Tibial nerve (tissue), 4 donors: ENCODE measurements at regions not wholly inside any gene's neighbourhood (a gene's known extent, or its start where the extent isn't known, plus 50 kb on each side); places are given as distances from the start of the nearest gene placed in this dataset.

ENCODE experiments used
- DNase-seq, 2 donors: peaks; one replicate each; pipeline ENCODE4 v3.0.0-alpha.2; 2019; ENCODE audit warnings: low spot score in 2 of 2
- H3K27ac ChIP-seq, 4 donors: fragments of 200-600 bp; sonication (generic) in 3 of 4; one replicate each; pipeline ENCODE4 v1.5.1; 2017 to 2019; ENCODE audit warnings: mild to moderate bottlenecking in 1 of 4
- H3K27me3 ChIP-seq, 2 donors: fragments of 200-600 bp; sonication (generic) in 1 of 2; one replicate each; pipeline versions ENCODE4 v1.5.1 to v1.6.0; 2017 to 2019
- H3K36me3 ChIP-seq, 3 donors: fragments of 200-600 bp; sonication (generic); one replicate each; pipeline ENCODE4 v1.5.1; 2018 to 2019
- H3K4me1 ChIP-seq, 4 donors: fragments of 200-600 bp; sonication (generic) in 3 of 4; one replicate each; pipeline ENCODE4 v1.5.1; 2017 to 2019
- H3K4me3 ChIP-seq, 4 donors: fragments of 200-600 bp; sonication (generic) in 3 of 4; one replicate each; pipeline ENCODE4 v1.5.1; 2017 to 2019; ENCODE audit warnings: mild to moderate bottlenecking in 1 of 4, moderate library complexity in 1 of 4
- H3K9me3 ChIP-seq, 4 donors: fragments of 200-600 bp; sonication (generic) in 3 of 4; one replicate each; pipeline ENCODE4 v1.5.1; 2017 to 2019
- CTCF ChIP-seq, 5 experiments: fragments of 200-600 bp in 3 of 5; fragments of 450-650 bp in 2 of 5; sonication (generic) in 3 of 5; IDR thresholded peaks; one replicate each; pipeline ENCODE4 v1.5.1; 2016 to 2019; ENCODE audit warnings: antibody characterized with exemption in 5 of 5, mild to moderate bottlenecking in 3 of 5, moderate library complexity in 2 of 5
- EP300 ChIP-seq, 2 donors: sonication (generic); formaldehyde crosslinking; IDR thresholded peaks; one replicate each; pipeline ENCODE4 v1.6.1; 2017; ENCODE audit warnings: antibody characterized with exemption in 2 of 2, mild to moderate bottlenecking in 1 of 2
- POLR2A ChIP-seq, 2 donors: fragments of 450-650 bp; IDR thresholded peaks; one replicate each; pipeline ENCODE4 v1.6.1; 2017; ENCODE audit warnings: antibody characterized with exemption in 2 of 2, mild to moderate bottlenecking in 2 of 2, moderate library complexity in 2 of 2
- WGBS, 2 donors: methylation state at CpG; one replicate each; pipeline ENCODE4 v1.1.5; 2018; 5-methylcytosine and 5-hydroxymethylcytosine counted together

GRCh38 chr15:96252148-96252547 lies 78.4 kb upstream of the NR2F2 start:
- no peak for DNase-seq
- 94 to 97% methylated on average over 5 of the region's 5 CpGs for WGBS, 2 donors
- TF ChIP-seq POLR2A (IDR thresholded peaks at IDR 0.05) (no peak), CTCF (IDR thresholded peaks at IDR 0.05) (no peak), EP300 (IDR thresholded peaks at IDR 0.05) (no peak)
- peaks cover 0 to 90% (median 0%) of the 10 kb centered on the region in 3 donors for H3K36me3 ChIP-seq
- no peaks in the 10 kb centered on the region for H3K27me3 ChIP-seq
- no peak overlapping the region for H3K4me3 ChIP-seq
- H3K27ac ChIP-seq: no peak overlapping the region
- no peaks in the 10 kb centered on the region for H3K9me3 ChIP-seq
- H3K4me1 ChIP-seq: no peaks in the 10 kb centered on the region

- TF ChIP-seq POLR2A (IDR thresholded peaks at IDR 0.05) (no peak), EP300 (IDR thresholded peaks at IDR 0.05) (no peak), CTCF (IDR thresholded peaks at IDR 0.05) (no peak)
- no peaks in the 10 kb centered on the region for H3K4me1 ChIP-seq
- H3K9me3 ChIP-seq: no peaks in the 10 kb centered on the region
- H3K27ac ChIP-seq: no peak overlapping the region
- H3K36me3 ChIP-seq: peaks cover 0 to 79% (median 0%) of the 10 kb centered on the region in 3 donors
- 59 to 63% methylated on average over 7 of the region's 7 CpGs for WGBS, 2 donors
- H3K27me3 ChIP-seq: no peaks in the 10 kb centered on the region
- DNase-seq: no peak
- no peak overlapping the region for H3K4me3 ChIP-seq
These were observed 77.3 kb upstream of the NR2F2 start for GRCh38 chr15:96253006-96253747.

- no peak for DNase-seq
- Histone ChIP-seq H3K4me3 (no peak overlapping the region), H3K36me3 (peaks cover 0 to 80% (median 0%) of the 10 kb centered on the region in 3 donors), H3K9me3 (no peaks in the 10 kb centered on the region), H3K4me1 (no peaks in the 10 kb centered on the region), H3K27me3 (no peaks in the 10 kb centered on the region), H3K27ac (no peak overlapping the region)
- 85 to 87% methylated on average over 6 of the region's 6 CpGs for WGBS, 2 donors
- no peak for TF ChIP-seq POLR2A (IDR thresholded peaks at IDR 0.05)
- no peak for TF ChIP-seq EP300 (IDR thresholded peaks at IDR 0.05)
- no peak for TF ChIP-seq CTCF (IDR thresholded peaks at IDR 0.05)
These were observed 76.3 kb upstream of the NR2F2 start for GRCh38 chr15:96254173-96254572.

GRCh38 chr15:96255599-96255998 lies 74.9 kb upstream of the NR2F2 start:
- Histone ChIP-seq H3K36me3 (peaks cover 0 to 68% (median 0%) of the 10 kb centered on the region in 3 donors), H3K27ac (no peak overlapping the region), H3K4me1 (no peaks in the 10 kb centered on the region), H3K27me3 (no peaks in the 10 kb centered on the region), H3K4me3 (no peak overlapping the region), H3K9me3 (no peaks in the 10 kb centered on the region)
- TF ChIP-seq CTCF (IDR thresholded peaks at IDR 0.05) (no peak), POLR2A (IDR thresholded peaks at IDR 0.05) (no peak), EP300 (IDR thresholded peaks at IDR 0.05) (no peak)
- no peak for DNase-seq
- 95 to 98% methylated on average over 1 of the region's 1 CpG for WGBS, 2 donors

GRCh38 chr15:96261575-96262034 lies 68.9 kb upstream of the NR2F2 start:
- DNase-seq: no peak
- 36 to 37% methylated on average over 4 of the region's 4 CpGs for WGBS, 2 donors
- TF ChIP-seq CTCF (IDR thresholded peaks at IDR 0.05) (no peak), EP300 (IDR thresholded peaks at IDR 0.05) (no peak)
- Histone ChIP-seq H3K27me3 (no peaks in the 10 kb centered on the region), H3K4me3 (no peak overlapping the region), H3K9me3 (no peaks in the 10 kb centered on the region), H3K36me3 (peaks cover 0 to 17% (median 0%) of the 10 kb centered on the region in 3 donors), H3K27ac (peak overlapping the region; percentile 16 to 75 (median 22)), H3K4me1 (peaks cover 0 to 42% (median 14%) of the 10 kb centered on the region in 4 donors)
